ENCODE measurements at regions not wholly inside any gene's neighbourhood (a gene's known extent, or its start where the extent isn't known, plus 50 kb on each side); places are given as distances from the start of the nearest gene placed in this dataset.
"Not testable (repeated sequence)": the region's sequence is repeated elsewhere in the genome, so short reads cannot be mapped to it uniquely, and the experiment has no call there.

- DNase-seq (ENCODE audit: low read depth), result no peak
Measured at GRCh38 chr4:66602622-66603021, 932.3 kb upstream of the EPHA5 start.

GRCh38 chr4:66591968-66592367 lies 921.7 kb upstream of the EPHA5 start:
- DNase-seq (ENCODE audit: low read depth), result no peak

- DNase-seq (ENCODE audit: low read depth), result no peak
Measured at GRCh38 chr4:66590488-66591215, 920.4 kb upstream of the EPHA5 start.

GRCh38 chr4:66589183-66589582 lies 918.9 kb upstream of the EPHA5 start:
- DNase-seq (ENCODE audit: low read depth), result no peak

- no peak for DNase-seq (ENCODE audit: low read depth)
Measured at GRCh38 chr4:66585767-66586166, 915.5 kb upstream of the EPHA5 start.

GRCh38 chr4:66577922-66578321 lies 907.6 kb upstream of the EPHA5 start:
- no peak for DNase-seq (ENCODE audit: low read depth)

GRCh38 chr4:66575008-66575696 lies 904.9 kb upstream of the EPHA5 start:
- DNase-seq (ENCODE audit: low read depth), result no peak

- no peak for DNase-seq (ENCODE audit: low read depth)
Measured at GRCh38 chr4:66574145-66574978, 904.1 kb upstream of the EPHA5 start.

- DNase-seq (ENCODE audit: low read depth), result no peak
Measured at GRCh38 chr4:66572949-66573348, 902.7 kb upstream of the EPHA5 start.

- no peak for DNase-seq (ENCODE audit: low read depth)
Measured at GRCh38 chr4:66571145-66571695, 900.9 kb upstream of the EPHA5 start.

- no peak for DNase-seq (ENCODE audit: low read depth)
Measured at GRCh38 chr4:66569228-66569627, 898.9 kb upstream of the EPHA5 start.

GRCh38 chr4:66568431-66568830 lies 898.1 kb upstream of the EPHA5 start:
- no peak for DNase-seq (ENCODE audit: low read depth)

GRCh38 chr4:66568001-66568400 lies 897.7 kb upstream of the EPHA5 start:
- DNase-seq (ENCODE audit: low read depth), result no peak

GRCh38 chr4:66567551-66567950 lies 897.3 kb upstream of the EPHA5 start:
- DNase-seq (ENCODE audit: low read depth), result no peak

GRCh38 chr4:66565801-66566200 lies 895.5 kb upstream of the EPHA5 start:
- DNase-seq (ENCODE audit: low read depth), result no peak

GRCh38 chr4:66564901-66565651 lies 894.8 kb upstream of the EPHA5 start:
- DNase-seq (ENCODE audit: low read depth), result no peak

- no peak for DNase-seq (ENCODE audit: low read depth)
Measured at GRCh38 chr4:66562276-66562806, 892.1 kb upstream of the EPHA5 start.

- not testable (repeated sequence) for DNase-seq (ENCODE audit: low read depth)
Measured at GRCh38 chr4:66561465-66562053, 891.3 kb upstream of the EPHA5 start.

GRCh38 chr4:66558651-66559050 lies 888.4 kb upstream of the EPHA5 start:
- no peak for DNase-seq (ENCODE audit: low read depth)

- no peak for DNase-seq (ENCODE audit: low read depth)
Measured at GRCh38 chr4:66556651-66557278, 886.5 kb upstream of the EPHA5 start.

- DNase-seq (ENCODE audit: low read depth), result no peak
Measured at GRCh38 chr4:66555301-66555700, 885.0 kb upstream of the EPHA5 start.

All from T-helper 22 cell (primary cell).